ENCODE measurements at regions not wholly inside any gene's neighbourhood (a gene's known extent, or its start where the extent isn't known, plus 50 kb on each side); places are given as distances from the start of the nearest gene placed in this dataset.

GRCh38 chr5:139742173-139742903 is 53.3 kb upstream of the PSD2 start:
- TF ChIP-seq, protein P1, sequence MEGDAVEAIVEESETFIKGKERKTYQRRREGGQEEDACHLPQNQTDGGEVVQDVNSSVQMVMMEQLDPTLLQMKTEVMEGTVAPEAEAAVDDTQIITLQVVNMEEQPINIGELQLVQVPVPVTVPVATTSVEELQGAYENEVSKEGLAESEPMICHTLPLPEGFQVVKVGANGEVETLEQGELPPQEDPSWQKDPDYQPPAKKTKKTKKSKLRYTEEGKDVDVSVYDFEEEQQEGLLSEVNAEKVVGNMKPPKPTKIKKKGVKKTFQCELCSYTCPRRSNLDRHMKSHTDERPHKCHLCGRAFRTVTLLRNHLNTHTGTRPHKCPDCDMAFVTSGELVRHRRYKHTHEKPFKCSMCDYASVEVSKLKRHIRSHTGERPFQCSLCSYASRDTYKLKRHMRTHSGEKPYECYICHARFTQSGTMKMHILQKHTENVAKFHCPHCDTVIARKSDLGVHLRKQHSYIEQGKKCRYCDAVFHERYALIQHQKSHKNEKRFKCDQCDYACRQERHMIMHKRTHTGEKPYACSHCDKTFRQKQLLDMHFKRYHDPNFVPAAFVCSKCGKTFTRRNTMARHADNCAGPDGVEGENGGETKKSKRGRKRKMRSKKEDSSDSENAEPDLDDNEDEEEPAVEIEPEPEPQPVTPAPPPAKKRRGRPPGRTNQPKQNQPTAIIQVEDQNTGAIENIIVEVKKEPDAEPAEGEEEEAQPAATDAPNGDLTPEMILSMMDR (conservative IDR thresholded peaks at IDR 0.05; ENCODE audit: low read length): no peak
- TF ChIP-seq EZH2phosphoT487 (IDR thresholded peaks at IDR 0.05; ENCODE audit: borderline replicate concordance, low read depth, low read length): no peak
